GM18499 (cell line): ENCODE measurements at regions not wholly inside any gene's neighbourhood (a gene's known extent, or its start where the extent isn't known, plus 50 kb on each side); places are given as distances from the start of the nearest gene placed in this dataset.
"Not testable (repeated sequence)": the region's sequence is repeated elsewhere in the genome, so short reads cannot be mapped to it uniquely, and the experiment has no call there.

ENCODE experiments used
- ATAC-seq: cut with Tn5 transposase; IDR thresholded peaks from one replicate; pipeline ENCODE4 v1.9.1; 2021; ENCODE audit warnings: moderate number of reproducible peaks; ENCODE audit not compliant: insufficient read depth, unreplicated experiment

DNA sequence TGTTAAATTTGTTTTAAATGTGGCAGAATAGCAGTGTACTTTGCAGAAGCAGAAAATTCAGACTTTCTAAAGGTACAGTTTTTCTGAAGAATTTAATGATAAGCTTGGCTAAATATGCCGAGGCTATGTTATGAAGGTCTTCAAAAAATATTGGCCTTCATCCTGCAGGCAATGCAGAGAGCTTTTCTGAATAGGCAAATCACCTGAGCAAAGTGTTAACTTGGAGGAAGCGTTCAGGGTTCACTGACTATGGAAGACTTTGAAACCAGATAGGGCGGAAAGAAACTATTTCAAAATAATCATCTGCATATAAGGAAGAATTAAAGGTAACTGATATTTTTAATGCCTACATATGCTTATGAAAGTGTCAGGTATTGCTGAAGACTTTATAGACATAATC lies 133.7 kb upstream of the SETBP1 start:
- no peak for ATAC-seq

DNA sequence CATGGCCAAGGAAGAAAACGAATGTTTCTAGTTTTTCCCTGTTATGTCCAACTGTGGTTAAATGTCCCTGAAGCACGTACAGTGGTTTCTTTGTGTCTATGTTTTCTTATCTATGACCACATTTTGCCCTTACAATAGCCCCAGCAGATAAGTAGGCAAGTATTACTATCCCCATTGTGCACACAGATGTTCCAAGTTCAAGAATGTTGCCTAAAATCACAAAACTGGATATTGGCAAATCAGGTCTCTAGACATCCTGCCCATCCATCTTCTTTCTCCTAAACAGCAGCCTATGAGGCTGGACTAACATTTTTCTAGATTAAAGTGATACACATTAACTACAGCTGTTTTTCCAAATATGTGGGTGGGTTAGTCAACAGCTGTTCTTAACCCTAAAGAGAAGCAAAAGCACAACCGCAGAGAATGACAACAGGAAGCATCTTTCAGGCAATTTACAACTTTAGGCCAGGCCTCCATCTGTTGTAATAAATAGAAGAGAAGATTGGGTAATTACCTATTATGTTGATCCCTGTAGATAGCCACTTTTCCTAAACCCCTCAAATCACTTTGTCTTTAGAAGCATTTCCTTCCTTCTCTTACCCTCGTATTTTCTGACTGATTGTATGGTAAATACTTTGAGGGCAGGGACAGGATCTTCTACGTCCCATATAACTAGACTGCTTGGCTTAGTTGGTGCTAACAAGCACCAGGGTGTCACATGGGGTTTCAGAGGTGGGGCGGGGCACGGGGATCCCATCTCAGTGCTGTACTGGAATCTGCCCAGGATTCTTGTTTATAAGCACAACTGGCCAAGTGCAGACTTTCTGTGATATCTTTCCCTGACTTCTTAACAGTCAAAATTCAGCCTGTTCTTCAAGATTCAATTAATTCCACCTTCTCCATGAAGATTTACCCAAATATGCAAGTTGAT lies 132.1 kb upstream of the SETBP1 start:
- ATAC-seq = no peak

DNA sequence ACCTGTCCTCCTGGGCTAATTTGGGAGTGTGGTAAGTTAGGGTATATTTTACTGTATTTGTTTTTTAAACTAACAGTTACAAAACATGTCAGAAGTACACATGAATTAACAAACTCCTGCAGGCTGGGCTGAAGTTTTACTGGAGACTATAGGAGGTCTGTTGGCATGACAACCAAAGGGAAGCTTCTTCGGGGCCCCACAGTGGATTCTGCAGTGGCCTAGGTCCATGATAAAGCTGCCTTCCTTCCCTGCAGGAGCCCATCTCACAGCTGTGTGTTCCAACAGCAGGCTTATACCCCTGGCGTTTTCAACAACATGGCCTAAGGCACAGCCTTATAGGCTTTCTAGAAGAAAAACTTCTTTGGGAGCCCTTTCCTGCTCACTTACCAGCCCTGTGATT lies 128.0 kb upstream of the SETBP1 start:
- no peak for ATAC-seq

DNA sequence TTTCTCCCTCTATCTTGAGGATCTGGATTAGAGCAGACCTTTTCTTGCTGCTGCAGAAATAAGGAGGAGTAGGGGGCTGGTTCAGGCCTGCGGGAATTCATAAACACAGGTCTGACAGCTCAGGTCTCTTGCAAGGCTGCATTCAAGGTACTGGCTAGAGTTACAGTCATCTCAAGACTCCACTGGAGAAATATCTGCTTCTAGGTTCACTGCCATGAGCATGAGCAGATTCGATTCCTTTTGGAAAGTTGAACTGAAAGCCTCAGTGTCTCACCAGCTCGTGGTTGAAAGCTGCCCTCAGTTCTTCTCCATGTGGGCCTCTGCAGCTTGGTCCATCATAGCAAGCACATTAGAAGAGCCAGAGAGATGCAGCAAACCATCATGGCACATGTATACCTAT lies 124.4 kb upstream of the SETBP1 start:
- ATAC-seq = peak; percentile 68

DNA sequence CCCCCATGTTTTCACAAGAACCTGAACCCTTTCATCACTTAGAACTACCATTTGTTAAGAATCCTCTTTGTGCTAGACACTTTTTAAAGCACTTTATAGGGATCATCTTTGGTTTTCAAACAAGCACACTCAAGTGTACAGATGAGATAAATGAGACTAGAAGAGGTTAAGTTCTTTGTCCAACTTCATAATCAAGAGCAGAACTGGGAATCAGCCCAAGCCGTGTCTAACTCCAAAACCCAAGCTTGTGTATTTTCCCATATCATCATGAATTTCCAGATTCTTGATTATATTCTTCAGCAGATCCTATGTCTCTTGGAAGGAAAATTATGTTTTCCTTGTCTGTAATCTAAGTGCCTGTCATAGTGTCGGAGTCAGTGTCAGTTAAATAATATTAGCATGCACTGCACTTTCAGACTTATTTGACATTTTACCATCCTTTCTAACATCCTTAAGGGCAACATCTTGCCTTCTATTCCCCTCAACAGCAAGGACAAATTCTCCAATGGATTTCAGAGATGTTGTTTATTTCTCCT lies 123.0 kb upstream of the SETBP1 start:
- ATAC-seq = no peak

DNA sequence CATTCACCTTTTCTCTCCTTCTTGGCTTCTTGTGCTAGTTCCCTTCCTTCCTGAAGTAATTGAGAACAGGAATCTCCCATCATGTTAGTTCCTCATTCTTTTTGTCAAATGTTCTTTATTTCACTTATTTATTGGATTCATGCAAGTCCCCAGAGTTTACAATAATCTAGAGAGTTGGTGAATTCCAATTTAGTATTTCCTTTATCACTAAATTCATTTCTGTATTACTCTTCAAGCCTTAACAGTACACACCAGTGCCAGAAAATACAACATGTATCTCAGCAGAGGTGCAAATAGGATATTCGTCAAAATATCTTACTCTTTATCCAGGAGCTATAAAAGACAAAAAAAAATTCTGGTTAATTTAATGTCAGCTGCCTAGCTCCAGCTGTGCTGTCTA lies 121.9 kb upstream of the SETBP1 start:
- ATAC-seq = no peak

DNA sequence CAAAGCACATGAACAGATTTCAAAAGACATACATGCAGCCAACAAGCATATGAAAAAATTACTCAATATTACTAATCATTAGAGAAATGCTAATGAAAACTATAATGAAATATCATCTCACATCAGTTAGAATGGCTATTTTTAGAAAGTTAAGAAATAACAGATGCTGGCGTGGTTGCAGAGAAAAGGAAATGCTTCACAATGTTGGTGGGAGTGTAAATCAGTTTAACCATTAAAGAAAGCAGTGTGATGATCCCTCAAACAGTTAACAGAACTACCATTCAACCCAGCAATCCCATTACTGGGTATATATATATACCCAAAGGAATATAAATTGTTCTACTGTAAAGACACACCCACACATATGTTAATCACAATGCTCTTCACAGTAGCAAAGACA lies 117.7 kb upstream of the SETBP1 start:
- no peak for ATAC-seq

DNA sequence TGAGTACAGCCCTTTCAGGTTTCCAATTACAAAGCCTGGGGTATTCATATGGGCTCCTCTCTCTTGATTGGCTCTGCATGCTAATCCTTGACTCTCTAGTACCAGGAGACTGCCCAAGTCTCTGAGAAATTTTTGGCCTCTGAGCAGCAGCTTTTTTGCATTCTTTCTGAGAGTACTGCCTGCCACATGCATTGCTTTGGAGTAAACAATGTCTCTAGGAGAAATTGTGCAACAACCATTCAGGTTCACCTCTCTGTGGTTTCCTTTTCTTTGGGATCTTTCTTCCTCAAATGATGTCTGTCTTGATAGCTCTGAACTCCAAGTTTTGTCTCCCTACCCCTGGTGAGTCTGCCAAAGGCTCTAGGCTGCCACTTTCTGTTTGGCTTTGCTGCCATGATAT lies 115.8 kb upstream of the SETBP1 start:
- no peak for ATAC-seq

DNA sequence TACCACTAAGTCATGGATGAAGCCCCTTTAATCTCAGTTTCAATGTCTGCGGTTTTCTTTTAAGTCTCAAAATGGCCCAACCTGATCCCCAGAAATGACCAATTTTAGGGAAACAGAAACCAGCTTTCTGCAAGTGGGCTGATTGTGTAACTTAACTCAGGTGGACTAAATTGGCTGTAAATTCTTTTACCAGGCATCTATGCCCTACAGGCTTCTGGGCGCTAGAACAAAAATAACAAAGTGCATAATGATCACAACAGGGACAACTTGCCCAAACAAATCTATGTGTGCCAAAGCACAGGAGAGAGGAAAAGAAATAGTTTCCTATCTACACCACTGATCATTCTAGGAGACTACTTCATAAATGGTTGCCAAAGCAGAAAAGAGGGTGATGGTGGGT lies 112.3 kb upstream of the SETBP1 start:
- ATAC-seq = no peak

DNA sequence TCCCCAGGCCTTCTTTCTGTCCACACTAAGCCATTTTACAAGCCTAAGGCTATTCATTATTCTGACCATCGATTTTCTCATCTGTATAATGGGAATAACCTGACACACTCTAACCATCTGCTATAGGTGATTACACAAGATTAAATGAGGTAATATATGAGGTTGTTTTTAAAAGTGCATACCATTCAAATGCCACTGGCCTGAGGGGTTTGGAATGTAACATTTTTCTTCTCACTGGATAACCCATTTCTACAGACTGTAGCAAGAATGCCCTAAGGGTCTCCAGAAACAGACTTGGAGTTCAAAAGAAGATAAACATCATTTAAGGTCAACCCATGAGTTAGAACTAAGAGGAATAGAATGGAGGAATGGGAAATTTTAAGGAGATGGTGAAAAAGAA lies 111.7 kb upstream of the SETBP1 start:
- ATAC-seq = no peak

DNA sequence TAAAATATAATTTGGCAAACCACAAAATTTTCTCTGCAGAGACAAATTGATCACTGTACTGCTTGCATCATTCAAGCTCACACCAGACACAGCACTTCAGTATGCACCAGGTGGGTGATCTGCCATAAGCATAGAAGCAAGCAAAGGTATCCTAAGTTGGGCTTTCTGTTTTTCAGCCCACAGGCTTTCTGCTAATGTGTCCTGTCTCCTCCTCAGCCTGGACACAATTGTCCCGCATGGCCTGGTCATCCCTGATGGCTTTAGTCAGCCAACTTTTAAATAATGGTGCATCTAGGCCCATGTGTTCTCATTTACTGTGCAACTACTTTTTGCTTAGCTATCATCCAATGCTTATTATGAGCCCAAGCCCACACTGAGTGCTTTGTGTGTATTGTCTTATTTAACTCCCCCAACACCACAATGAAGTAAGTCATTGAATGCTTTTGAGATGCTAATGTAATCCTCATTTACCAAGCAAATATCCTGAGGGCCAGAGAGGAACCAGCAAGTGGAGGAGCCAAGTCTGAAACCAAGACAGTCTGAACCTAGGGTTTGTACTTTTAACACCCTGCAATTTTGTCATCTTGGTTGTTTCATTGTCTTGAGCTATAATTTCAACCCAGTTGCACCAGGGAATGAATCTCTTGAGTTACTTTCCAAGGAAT lies 111.2 kb upstream of the SETBP1 start:
- no peak for ATAC-seq

DNA sequence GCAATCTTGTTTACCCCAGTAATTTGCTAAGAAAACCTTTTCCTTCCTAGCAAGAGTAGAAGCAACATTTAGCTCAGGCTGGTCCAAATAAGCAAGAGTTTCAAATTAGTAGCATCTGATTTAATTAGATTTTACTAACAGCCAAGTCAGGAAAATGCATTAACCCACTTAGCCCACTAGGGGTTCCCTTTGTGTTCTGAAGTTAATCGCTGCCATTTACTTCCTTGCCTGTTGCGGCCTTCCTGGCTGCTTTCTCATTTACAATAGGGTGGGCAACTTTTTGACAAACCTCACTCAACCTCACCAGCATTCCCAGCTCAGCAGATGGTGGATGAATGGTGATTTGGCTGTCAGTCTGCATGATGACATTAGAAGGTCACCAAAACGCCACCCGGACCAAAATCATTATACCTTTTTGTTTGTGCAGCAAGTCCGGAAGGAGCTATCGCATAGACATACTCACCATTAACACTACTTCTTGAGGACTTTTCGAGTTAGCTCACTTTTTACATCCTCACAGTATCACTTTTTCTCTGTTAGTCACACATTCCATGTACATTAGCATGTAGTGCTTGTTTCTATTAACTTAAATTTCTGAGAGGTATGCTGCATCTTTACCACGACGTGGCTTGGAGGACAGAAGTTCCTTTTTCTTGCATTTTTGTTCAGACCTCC lies 101.5 kb upstream of the SETBP1 start:
- ATAC-seq = no peak

DNA sequence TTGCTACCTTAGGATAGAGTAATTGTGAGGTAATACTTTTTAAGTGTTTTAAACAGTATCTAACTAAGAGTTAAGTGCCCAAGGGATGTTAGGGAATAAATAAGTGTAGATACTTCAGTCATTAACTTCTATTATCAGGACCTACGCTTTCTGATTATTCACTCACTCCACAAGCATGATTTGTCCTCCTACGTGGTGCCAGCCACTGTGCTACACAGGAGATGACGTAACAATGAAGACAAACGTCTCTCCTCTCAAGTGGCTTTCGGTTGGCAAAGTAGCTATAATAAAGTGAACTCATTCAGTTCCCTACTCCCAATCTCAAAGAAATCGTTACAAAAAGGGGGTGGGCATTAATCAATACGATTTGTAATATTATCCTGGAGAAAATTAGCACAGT lies 100.9 kb upstream of the SETBP1 start:
- no peak for ATAC-seq

DNA sequence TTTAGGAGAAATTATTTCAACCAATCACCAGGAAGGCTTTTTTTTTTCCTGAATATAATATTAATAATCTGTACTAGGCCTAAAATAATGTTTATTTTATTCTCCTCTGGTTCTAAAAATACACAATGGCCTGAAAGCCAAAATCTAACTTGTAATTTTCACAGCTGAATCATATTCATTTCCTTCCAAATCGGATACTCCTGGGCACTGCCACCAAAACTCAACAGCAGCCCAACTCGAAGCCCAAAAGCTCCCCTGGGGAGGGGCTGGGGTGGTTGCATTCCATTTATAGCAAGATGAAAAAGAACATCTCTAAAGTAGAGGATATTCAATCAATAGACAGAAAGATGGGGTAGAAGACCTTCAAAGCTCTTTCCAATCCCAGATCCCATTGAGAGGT lies 100.5 kb upstream of the SETBP1 start:
- no peak for ATAC-seq

DNA sequence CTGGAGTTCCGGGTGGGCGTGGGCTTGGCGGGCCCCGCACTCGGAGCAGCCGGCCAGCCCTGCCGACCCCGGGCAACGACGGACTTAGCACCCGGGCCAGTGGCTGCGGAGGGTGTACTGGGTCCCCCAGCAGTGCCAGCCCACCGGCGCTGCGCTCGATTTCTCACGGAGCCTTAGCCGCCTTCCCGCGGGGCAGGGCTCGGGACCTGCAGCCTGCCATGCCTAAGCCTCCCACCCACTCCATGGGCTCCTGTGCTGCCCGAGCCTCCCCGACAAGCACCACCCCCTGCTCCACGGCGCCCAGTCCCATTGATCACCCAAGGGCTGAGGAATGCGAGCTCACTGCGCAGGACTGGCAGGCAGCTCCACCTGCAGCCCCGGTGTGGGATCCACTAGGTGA lies 99.9 kb upstream of the SETBP1 start:
- not testable (repeated sequence) for ATAC-seq

DNA sequence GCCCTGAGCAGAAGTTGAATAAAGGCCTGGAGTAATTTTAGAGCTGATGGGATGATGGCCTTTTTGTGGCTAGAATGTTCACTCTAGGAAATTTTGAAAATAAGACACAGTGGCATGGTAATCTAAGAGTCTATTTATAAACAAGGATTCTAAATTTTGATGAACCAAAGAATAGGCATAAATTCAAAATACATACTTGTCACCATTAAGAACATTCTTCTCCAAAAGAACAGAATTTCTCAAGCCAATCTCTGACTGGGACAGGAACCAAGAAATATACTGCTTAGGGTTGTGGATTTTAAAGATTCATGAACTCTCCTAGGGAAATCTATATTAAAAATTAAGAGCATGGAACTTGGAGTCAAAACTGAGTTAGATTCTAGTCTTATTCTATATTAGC lies 98.2 kb upstream of the SETBP1 start:
- ATAC-seq = no peak

DNA sequence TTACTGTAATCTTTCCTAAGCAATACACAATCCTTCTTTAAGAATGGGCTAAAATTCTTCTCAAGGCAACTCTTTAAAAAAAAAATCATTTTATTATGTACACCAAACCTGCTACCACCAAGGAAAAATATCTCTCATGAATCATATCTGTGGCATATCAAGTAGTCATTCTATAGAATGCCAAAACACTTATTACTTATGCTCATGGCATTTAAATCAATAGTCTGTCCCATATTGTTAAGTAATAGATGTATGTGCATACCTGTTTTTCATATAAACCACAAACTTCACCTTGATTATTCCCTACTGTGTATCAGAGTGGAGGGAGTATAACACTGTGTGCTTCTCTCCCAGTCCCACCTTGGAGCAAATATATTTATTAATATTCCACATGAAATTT lies 95.8 kb upstream of the SETBP1 start:
- no peak for ATAC-seq

DNA sequence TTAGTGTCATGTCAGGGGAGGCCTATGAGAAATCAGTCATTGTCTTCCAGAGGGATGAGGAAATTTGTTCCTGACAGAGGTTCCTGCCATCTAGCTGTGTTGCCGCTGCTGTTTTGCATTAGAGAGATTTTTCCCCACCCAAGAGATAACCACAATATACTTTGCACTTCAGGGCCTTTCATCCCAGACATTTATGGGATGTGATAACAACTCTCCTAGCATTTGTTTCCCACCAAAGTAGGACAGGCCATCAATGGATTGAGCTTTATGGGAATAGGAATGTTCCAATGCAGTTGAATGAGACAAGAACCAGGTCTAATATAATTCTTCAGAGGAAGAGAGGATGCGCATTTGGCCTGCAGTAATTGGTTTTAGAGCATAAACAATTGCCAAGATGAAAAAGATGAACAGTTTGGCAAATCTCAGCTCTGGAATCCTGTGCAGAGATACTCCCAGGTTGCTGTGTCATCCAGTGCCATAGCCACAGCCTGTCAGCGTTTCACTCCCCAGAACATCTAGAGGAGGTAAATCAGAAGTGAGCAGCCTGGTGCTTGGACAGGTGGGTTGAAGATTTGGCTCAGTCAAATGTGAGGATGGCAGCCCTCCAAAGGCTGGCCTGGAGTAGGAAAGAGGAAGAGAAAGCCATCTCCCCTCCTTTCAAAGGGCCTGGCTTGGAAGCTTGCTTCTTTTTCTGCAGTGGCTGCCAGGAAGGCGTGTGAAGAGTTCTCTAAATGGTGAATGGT lies 93.7 kb upstream of the SETBP1 start:
- ATAC-seq = no peak

DNA sequence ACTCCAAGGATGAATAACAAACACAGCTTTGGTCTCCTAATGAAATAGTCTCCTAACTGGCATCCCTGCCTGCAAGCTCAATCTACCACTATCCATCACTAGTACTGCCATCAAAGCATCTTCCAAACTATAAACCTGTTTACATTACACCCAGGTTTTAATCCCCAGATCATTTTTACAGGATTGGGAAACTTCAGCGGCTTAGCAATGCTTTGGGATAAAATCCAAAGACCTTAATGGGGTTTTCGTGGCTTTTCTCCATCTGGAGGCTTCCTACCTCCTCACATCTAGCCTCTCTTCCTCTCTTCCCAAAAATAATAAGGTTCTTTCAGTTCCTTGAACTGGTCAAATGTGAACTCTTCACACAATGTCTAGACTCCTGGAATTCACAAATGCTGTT lies 92.2 kb upstream of the SETBP1 start:
- no peak for ATAC-seq

DNA sequence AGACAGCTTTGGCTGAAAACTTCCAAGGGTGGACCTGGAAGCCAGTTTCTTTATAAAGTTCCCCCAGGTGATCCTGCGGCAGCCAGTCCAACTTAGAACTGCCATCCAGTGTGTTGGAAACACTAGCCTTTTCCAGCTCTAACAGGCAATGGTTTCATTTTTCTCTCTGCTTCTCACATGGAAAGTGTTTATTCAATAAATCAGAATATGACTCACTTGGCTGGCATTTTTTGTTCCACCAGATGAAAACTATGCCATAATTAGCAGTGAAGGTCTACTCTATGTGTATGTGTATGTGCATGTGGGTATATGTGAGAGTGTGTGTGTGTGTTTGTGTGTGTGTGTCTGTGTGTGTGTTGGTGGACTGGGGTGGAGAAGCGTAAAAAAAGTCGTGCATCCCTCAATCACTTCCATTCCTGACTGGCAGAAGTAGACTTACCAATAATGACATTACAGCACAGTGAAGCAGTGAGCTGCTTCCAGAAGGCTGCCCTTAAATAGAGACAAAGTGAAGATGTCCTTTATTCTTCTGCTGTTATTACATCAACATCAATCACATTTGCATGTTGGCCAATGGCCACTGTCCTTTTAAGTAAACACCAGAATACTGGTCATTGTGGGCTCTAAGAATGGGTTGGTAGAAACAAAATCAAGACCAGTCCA lies 90.9 kb upstream of the SETBP1 start:
- ATAC-seq = no peak
